Stimulated activated CD4-positive, alpha-beta T cell treated with anti-CD3 and anti-CD28 coated beads, Interleukin-4, amount 100 ng/mL, for 24 hours (primary cell): ENCODE measurements at regions not wholly inside any gene's neighbourhood (a gene's known extent, or its start where the extent isn't known, plus 50 kb on each side); places are given as distances from the start of the nearest gene placed in this dataset.
"Not testable (repeated sequence)": the region's sequence is repeated elsewhere in the genome, so short reads cannot be mapped to it uniquely, and the experiment has no call there.

ENCODE experiments used
- DNase-seq: peaks from one replicate; pipeline ENCODE4 v3.0.0-alpha.2; 2020

DNA sequence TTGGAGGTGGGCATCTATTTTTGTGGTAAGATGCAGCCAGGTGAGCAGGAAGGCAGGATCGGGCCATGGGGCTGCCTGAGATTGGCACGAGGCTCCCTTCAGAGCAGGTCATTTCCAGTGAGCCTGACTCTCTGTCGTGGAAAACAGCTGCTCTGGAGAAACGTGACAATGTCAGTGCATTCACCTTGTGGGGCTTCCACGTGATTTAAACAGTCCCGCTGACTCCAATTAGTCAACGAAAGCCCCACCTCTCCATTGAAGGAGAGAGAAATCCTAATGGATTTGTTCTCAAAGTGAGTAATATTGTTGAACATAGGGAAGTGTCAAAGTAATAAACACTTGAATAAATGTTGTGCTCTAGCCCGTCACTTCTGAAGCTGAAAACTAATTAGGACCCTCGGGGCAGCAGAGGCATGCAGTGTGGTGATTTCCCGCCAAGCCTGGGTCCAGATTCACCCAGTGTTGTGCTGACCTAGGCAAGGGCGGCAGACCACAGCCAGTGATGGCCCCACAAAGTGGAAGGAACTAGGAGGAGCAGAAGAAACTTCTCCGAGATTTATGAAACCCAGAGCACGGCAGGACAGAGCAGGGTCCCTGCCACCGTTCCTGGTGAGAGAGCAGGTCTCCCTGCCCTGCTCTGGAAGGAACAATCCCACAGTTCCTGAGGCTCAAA, 172.5 kb upstream of the C1orf174 start:
- no peak for DNase-seq

DNA sequence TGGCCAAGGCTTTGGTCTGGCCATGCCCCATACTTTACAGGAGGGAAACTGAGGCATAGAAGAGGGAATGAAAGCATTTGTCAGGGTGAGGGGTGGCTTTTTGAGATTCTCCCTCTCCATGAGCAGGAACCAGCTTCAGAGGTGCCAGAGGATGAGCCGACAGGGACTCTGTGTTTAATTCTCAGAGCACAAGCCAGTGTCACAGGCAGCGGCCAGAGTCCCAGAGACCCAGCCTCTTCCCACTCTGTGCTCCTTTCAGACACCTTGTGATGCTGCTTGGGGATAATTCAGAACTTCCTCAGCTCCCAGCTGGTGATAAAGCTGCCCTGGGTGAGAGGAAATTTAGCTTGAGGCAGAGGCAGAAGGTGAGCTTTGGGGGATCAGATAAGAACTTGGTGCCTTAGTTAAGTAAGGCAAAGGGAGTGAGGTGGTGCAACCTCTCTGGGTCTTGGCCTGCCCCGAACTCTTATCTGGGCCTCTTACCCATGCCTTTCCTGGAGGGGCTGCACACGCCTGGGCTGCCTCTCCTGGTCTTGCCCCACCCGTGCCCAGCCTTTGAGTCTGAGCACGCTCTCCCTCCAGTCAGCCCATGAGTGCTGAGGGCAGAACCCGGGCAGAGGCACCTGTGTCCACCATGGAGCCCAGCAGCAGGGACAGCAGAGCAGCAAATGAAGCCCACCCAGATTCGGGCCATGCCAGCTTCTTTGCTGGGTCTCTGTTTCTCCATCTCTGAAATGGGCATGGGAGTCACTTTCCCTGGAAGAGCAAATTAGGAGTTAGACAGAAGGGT, 175.6 kb upstream of the C1orf174 start:
- DNase-seq: no peak

DNA sequence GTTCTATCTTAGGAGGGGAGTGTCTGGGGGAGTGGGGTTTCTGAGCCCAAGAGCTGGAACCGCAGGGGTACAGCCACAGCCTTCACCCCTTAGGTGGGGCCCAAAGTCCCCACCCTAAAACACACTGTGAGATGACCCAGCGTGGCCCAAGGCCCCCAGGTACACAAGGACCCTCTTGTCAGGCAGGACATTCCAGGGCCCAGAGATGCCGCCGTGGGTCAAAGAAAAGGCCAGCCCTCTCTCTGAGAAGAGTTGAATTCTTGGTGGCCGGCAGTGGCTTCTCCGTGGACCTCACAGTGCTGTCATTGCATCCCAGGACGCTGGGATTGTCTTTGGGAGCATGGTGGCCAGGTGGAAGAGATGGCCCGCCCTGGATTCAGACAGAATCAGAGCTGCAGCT, 176.3 kb upstream of the C1orf174 start:
- DNase-seq: no peak

DNA sequence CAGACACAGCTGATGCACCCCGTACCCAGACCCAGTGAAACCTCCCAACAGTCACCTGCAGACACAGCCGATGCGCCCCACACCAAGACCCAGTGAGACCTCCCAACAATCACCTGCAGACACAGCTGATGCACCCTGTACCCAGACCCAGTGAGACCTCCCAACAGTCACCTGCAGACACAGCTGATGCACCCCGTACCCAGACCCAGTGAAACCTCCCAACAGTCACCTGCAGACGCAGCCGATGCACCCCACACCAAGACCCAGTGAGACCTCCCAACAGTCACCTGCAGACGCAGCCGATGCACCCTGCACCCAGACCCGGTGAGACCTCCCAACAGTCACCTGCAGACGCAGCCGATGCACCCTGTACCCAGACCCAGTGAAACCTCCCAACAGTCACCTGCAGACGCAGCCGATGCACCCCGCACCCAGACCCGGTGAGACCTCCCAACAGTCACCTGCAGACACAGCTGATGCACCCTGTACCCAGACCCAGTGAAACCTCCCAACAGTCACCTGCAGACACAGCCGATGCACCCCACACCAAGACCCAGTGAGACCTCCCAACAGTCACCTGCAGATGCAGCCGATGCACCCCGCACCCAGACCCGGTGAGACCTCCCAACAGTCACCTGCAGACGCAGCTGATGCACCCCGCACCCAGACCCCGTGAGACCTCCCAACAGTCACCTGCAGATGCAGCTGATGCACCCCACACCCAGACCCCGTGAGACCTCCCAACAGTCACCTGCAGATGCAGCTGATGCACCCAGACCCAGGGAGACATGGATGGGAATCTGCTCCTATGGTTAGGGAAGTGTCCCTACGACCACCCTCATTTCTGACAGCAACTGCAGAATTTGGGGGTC, 178.3 kb upstream of the C1orf174 start:
- DNase-seq: not testable (repeated sequence)

DNA sequence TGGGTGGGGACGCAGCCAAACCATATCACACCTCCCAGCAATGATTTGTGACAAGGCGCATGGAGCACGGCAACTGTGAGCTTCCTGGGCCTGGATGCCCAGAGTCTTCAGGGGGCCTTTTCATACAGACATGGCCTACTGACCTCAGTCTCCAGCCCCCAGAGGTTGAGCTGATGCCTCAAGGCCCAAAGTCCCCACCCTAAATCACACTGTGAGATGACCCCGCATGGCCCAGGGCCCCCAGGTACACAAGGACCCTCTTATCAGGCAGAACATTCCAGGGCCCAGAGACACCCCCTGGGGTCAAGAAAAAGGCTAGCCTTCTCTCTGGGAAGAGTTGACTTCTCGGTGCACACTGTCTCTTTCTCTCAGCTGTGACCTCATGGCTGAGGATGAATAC, 179.7 kb upstream of the C1orf174 start:
- no peak for DNase-seq

DNA sequence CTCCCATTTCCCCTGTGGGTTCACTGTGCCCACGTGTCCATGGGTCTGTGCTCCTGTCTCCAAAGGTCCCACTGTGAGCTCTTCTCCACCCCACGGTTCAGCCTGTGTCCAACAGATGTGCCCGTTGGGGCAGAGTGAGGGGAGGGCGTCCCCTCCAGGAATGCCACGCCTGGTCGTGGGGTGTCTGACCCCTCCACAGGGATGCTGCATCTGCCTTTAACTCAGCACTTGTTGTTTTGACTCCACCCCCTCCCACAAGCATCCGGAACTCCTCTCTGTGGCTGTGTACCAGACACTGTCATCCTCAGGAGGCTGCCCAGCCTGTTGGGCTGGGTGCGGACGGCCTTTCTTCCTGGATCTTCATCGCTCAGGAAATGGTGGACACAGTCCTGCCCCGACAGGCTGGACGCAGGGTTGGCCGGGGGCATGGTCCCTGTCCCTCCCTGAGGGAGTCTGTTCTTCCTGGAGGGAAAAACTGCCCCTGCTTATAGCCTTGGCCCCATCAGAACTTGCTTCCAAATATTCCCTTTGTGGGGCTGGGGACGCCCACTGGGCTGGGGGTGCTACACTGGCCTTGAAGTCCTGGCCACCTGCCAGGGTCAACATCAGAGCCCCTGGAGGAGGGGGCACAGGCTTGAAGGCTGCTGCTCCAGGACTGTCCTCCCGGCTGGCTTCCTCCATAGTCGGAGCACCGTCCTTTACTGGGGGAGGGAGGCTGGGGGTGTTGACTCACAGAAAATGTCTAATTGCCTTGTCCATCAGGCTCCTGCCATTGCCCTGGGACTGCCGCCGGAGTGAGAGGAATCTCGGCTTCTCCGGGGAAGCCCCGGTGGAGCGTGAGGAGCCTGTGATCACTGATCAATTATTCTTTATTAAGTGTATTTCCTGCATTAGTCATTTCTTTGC, 182.0 kb upstream of the C1orf174 start:
- DNase-seq: no peak

DNA sequence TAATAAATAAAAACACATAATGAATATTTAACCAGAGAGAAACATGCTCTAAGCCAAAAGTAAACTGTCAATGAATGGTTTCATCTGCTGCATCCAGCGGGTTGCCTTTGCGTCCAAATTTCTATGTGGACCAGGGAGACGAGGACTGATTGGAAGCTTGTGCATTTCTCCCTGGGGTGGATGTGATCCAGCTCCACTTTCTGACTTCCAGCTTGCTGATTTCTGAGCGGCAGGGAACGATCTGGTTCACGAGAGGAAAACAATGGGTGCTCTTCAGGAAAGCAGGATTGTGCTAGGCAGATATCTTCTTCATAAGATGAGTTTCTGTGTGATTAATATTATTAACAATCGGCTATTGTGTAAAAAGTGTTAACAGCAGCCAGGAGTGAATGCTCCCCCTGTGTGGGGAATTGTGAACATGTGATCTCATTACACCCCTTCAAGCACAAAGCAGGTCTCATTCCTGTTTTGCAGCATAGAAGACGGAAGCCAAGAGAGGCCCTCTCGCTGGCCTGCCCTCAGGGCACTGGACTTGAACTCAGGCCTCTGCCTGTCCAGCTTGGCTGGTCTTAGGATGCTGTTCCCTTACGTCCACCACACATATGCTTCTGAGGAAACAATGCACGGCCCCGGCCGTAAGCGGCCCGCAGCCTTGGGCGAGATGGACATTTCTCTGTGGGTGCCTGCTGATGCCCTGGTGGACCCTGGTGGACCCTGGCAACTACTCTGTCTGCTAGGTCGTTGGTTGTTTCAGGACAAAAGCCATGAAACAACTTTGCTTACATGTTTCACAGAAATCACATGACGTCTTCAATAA, 183.4 kb upstream of the C1orf174 start:
- no peak for DNase-seq

DNA sequence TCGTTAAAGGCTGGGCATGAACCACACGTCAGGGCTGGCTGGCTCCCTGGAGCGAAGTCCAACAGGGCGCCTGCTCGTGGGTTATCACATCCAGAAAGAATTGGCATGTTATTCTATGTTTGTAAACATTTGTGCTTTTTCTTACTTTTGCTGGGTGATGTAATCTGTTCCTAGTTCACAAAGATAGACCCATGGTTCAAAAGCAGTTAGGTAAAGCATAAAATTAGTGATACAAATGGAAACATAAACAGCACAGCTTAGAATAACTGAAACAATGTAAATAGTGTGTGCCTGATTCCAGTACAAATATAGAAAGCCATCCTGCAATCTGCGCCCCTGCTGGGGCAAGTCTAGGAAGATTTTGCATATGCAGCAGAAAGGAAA, 184.0 kb upstream of the C1orf174 start:
- DNase-seq: no peak

DNA sequence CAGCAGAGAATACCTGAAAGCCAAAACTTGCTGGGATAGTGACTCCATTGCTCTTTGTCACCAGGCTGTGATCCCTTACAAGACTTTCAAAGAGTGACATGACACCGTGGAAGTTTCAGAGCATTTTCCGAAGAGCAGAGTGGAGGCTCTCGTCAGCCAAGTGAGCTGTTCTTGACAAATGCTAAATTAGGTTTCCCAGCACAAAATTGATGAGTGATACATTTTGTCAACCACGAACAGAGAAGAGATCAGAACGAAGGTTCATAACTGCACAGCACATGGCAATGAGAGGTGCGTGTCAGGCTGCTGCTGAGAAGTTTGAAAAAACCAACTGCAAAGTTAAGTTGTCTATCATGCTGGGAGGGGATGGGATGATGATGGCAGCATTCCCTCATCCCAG, 184.4 kb upstream of the C1orf174 start:
- DNase-seq: no peak

DNA sequence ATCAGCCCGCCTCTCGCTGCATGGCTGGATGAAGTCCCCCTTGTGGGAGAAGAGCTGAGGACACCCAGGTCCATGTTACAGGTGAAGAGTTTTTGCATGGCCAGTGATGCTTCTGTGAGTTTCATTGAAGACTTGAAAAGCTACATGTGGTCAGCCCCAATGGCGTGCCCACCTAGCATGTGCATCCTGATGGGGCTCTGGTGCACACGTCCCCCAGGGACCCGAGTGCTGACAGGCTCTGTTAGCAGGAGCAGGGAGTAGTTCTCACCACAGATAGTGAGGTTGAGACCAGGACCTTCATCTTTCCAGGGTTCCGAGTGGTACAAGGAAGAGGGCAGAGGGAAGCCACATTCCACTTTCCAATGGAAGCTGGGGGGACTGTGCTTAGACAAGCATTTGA, 184.8 kb upstream of the C1orf174 start:
- no peak for DNase-seq

DNA sequence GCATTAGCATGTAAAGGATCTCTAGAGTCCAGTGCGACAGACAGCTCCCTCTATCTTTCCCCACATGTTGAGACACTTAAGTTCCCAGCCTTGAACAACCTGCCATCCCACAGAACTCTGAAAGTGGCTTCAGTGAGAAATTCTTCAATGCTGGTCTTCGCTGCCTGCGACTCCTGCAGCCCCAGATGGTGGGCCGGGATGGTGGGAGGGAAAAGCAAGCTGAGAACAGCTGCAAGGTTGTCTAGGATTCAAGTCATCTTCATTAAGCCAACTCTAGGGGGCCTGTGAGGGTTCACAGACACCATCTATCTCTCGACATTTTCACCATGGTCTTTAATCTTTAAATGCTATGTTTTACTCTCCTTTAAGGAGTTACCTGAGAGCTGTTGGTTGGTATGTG, 185.5 kb upstream of the C1orf174 start:
- DNase-seq: no peak

DNA sequence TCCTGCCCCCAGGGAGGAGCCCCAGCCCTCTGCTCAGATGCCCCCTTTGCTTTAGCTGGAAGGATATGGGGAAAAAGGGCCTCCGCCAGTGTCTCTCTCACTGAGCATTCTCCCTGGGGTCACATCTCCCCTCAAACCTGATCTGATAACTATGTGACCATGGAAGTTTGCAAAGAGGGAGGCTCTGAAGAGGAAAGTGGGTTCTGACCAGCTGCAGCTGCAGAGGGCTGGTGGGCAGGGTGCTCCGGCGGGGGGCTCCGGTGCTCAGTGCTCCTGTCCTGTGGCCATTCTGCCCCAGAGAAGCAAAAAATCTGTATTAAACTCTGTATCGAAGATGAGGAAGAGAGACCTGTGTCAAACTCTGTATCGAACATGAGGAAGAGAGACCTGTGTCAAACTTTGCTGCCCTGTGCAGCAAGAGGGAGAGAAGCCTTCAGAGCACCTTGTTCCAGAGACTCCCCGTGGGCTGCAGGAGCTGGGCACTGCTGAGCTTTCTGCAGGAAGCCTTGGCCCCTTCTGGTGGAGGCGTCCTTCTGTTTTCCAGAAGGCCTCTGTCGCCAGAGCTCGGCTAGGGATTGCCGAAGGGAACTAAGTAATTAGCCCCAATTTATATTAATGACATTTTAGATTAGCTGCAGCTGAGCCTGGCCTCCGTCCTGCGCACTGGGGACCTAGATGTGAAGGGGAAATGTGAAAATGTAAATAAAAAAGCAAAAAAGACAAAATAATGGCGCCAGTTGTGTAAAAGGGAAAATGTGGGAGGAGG, 186.2 kb upstream of the C1orf174 start:
- DNase-seq: no peak

DNA sequence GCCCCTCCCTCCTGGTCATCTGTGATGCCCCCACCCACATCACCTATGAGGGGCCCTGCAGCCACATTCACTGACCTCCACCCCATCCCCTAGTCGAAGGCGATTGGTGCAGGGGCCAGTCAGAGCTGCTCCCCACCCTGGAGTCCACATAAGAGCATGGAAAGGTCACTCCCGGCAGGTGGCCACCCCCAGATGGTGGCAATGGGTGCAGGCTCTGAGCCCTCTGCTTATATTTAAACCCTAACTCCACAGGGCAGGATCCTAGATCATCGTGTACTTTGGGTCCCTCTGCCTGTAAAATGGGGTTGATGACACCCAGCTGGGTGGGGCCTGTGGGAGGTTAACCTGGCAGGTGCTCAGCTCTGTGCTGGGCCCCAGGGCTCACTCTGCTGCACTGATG, 186.8 kb upstream of the C1orf174 start:
- DNase-seq: no peak

DNA sequence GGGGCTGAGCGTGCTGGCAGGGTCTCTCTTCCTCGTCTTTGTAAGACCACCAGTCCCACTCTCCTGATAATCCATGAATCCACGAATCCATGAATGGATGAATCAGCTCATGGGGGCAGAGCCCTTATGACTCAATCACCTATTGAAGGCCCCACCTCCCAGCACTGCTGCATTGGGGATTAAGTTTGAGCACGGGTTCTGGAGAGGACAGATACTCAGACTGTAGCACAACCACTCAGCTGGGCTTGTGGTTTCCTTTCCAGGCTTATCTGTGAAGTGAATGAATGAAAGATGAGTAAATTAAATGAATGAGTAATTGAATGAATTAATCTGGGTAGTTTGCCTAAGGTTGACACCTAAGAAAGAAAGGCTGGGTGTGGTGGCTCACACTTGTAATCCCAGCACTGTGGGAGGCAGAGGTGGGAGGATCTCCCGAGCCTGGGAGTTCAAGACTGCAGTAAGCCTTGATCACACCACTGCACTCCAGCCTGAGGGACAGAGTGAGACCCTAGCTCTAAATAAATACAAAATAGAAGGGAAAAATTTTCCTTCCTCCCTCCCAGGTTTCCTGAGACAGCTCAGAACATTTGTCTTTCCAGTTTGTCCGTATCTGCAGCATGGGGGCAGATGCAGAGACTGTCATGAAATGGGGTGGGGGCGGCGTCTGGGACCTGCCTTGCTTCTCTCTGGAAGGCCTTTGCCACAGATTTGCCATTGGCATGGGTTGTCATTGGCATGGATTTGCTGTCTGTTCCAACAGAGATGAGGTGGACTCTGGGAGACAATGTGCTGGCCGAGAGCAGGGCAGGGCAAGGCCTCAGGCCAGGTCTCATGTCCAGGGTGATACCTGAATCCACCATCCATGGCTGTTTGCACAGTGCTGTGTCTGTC, 187.7 kb upstream of the C1orf174 start:
- no peak for DNase-seq

DNA sequence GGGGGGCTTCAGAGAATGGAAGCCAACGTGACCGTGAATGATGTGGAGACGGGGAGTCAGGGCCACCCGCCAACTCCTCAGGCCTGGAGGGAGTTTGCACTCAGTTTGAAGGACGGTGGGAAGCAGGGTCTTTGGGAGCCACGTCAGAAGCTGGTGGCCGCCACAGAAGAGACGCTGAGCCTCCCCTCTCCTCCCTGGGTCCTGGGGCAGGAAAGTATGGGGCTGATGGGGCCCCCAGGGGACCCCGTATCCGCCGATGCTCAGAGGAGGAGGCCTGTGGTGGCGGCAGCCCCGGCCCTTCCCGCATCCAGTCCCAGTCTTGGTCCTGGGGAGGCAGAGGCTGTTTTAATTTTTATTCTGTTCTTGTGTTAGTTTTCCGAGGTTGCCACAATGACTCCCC, 188.6 kb upstream of the C1orf174 start:
- no peak for DNase-seq

DNA sequence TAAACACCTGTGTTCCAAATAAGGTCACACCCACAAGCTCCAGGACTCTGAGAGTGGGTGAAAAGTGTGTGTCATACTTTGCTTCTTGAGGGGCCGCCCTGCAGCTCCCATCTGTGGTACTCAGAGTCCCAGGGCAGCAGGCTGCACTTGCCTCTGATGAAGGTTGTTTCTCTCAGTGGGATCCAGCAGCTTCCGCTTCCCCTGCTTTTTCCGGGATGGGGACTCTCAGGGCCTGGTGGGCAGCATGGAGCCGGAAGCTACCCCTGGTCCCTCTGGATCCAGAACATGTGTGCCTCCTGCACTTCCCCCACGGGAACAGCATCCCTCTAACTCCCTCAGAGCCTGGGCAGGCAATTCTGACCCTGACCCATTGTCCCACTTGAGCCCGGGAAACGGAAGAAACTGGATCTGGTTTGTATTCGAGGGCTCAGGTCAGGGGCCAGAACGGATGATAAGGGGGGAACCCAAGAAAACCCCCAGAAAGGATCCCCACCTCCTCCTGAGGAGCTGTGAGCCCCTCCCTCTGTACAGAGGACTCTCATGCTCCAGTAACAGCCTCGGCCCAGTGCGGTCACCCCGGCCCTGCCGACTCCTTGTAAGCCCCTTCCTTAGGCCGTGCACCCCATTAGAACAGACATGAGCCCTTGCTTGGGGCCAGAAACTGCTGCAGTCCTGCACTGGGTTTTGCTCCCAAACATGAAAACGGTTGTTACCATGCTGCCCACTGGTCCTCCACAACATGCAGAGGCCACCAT, 189.5 kb upstream of the C1orf174 start:
- DNase-seq: no peak

DNA sequence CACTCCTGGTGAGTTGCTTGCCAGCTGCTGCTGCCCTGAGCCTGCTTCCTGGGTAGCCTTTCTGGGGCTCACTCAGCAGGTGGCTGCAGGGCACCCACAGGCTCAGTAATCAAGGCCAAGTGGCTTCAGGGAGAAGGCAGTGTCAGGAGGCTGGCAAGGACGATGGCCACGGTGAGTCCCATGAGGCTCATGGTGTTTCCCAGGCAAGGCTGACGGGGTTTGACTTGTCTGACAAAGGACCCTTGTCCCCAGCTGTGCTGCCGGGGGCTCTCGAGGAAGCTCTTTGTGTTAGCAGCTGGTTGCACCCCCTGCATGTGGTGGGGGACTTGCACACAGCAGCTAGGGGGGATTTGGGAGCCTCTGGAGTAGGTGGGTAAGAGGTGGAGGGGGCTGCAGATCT, 190.5 kb upstream of the C1orf174 start:
- DNase-seq: no peak

DNA sequence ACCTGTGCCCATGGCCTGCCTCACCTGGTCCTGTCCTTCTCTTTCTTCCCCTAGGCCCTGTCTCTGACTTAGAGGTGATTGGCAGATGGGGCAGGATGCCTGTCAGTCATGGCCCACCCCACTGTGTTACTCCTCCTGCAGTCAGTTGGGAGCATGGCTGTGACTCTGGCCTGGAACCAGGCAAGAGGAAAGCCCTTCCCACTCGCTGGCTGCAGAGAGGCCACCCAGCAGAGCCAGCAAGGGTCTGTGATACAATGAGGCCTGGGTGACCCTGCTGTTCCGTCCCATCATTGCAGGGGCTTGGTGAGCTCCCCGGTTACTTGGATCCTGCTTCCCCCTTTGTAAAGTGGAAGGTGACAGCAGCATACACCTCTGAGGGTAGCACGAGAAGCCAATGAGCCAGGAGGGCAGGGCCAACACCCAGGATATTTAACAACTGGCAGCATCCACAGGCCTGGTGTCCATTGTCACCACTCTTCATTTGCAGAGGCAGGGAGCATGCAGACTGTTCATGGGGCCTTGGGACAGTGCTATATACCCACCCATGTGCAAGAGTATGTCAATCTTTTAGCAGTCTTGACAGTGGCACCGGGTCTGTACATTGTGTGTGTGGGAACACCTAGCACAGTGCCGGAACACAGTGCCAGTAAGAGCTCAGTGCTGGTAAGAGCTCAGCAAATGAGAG, 191.0 kb upstream of the C1orf174 start:
- no peak for DNase-seq

DNA sequence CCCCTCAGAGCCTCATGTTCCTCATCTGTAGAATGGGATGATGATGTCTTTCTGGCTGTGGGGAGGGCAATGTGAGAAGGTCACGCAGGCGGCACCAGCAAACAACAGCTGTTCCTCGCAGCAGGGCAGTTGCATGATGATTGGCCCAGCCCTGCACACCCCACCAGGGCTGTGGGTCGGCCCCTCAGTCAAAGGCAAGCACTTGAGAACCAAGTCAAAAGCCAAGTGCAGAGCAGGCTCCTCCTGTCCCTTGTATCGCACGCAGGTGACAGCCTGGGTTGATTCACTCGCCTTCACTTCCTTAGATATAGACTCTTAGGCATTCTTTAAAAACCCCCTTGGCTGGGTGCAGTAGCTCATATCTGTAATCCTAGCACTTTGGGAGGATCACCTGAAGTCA, 191.9 kb upstream of the C1orf174 start:
- no peak for DNase-seq
